ENCODE measurements at regions not wholly inside any gene's neighbourhood (a gene's known extent, or its start where the extent isn't known, plus 50 kb on each side); places are given as distances from the start of the nearest gene placed in this dataset.

DNA sequence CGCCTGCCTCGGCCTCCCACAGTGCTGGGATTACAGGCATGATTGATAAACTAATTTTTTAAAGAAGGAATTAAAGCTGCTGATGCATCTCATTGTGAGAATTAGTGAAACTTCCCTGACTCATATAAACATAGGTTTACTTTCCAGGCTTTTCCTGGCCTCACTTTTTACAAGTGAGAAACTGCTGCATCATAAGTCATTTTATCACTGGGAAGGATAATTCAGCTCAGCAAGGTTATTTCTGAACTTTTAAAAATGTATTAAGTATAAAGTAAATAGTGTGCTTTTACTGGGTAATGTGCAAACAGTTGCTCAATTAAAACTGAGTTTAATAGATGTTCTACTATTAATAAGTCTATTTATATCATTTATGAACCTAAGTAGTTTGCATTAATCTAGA is 1130.3 kb upstream of the CDH2 start:
- no peak overlapping the region for H3K27ac ChIP-seq
- DNase-seq (no peak), ATAC-seq (no peak)
- no peaks in the 10 kb centered on the region for H3K4me1 ChIP-seq
- no peaks in the 10 kb centered on the region for H3K27me3 ChIP-seq (ENCODE audit: low read depth)
- H3K9me3 ChIP-seq, result no peaks in the 10 kb centered on the region
- TF ChIP-seq, protein P1, sequence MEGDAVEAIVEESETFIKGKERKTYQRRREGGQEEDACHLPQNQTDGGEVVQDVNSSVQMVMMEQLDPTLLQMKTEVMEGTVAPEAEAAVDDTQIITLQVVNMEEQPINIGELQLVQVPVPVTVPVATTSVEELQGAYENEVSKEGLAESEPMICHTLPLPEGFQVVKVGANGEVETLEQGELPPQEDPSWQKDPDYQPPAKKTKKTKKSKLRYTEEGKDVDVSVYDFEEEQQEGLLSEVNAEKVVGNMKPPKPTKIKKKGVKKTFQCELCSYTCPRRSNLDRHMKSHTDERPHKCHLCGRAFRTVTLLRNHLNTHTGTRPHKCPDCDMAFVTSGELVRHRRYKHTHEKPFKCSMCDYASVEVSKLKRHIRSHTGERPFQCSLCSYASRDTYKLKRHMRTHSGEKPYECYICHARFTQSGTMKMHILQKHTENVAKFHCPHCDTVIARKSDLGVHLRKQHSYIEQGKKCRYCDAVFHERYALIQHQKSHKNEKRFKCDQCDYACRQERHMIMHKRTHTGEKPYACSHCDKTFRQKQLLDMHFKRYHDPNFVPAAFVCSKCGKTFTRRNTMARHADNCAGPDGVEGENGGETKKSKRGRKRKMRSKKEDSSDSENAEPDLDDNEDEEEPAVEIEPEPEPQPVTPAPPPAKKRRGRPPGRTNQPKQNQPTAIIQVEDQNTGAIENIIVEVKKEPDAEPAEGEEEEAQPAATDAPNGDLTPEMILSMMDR (IDR thresholded peaks at IDR 0.05), result no peak
- H3K4me3 ChIP-seq, result no peak overlapping the region
- H3K36me3 ChIP-seq, result no peaks in the 10 kb centered on the region
- intact Hi-C loops (cut with DNase I), result no loop called here

DNA sequence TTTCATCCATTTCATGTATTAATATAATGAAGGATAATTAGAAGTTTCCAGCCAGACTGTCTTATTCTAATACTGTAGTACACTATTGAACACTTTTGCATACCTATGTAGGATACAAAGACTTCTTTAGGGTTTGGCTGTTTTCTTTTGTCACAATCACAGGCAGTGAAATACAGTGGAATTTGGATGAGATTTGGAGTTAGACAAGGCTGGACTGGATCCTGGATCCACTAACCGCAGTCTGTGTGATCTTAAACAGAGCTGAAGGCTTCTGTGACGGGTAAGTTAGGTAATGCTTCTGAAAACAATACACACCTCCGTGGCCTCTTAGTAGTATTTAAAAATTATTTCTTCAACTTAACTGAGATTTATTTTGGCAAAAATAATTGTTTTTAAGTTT is 1128.6 kb upstream of the CDH2 start:
- DNase-seq (no peak), ATAC-seq (no peak)
- no peak overlapping the region for H3K27ac ChIP-seq
- no peaks in the 10 kb centered on the region for H3K27me3 ChIP-seq (ENCODE audit: low read depth)
- no peaks in the 10 kb centered on the region for H3K4me1 ChIP-seq
- intact Hi-C loops (cut with DNase I), result no loop called here
- no peaks in the 10 kb centered on the region for H3K9me3 ChIP-seq
- no peak overlapping the region for H3K4me3 ChIP-seq
- no peaks in the 10 kb centered on the region for H3K36me3 ChIP-seq
- TF ChIP-seq, protein P1 (IDR thresholded peaks at IDR 0.05), result no peak

DNA sequence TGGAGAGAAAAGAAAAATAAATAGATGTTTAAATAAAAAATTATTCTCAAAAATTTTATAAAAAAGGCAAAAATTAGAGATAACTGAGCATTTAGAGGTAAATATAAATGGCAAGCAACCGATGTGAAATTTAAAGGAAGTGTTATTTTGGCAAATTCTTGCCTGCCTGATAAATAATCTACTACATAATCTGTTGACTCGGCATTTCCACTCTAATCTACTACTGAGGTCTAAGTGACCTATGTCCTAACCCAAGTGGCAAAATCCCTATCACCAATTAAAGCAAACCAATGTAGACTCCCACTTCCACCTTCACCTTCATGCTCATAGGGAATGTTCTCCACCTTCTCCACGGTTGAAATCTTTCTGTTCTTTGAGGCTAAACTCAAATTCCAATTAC is 1124.1 kb upstream of the CDH2 start:
- H3K36me3 ChIP-seq, result no peaks in the 10 kb centered on the region
- no peaks in the 10 kb centered on the region for H3K27me3 ChIP-seq (ENCODE audit: low read depth)
- H3K4me1 ChIP-seq, result no peaks in the 10 kb centered on the region
- TF ChIP-seq, protein P1 (IDR thresholded peaks at IDR 0.05), result no peak
- intact Hi-C loops (cut with DNase I), result no loop called here
- H3K4me3 ChIP-seq, result no peak overlapping the region
- no peak overlapping the region for H3K27ac ChIP-seq
- no peaks in the 10 kb centered on the region for H3K9me3 ChIP-seq
- no peak for DNase-seq
- ATAC-seq, result no peak

DNA sequence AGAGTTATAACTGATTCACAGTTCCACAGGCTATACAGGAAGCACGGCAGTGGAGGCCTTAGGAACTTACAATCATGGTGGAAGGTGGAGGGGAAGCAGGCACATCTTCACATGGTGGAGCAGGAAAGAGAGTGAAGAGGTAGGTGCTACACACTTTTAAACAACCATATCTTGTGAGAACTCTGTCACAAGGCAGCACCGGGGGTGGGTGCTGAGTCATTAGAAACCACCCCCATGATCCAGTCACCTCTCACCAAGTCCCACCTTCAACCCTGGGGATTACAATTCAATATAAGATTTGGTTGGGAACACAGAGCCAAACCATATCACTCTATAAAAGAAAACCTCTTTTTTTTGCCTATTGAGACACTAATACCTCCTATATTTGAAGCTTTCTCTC is 1108.5 kb upstream of the CDH2 start:
- Histone ChIP-seq H3K4me1 (no peaks in the 10 kb centered on the region), H3K36me3 (no peaks in the 10 kb centered on the region), H3K27ac (no peak overlapping the region), H3K9me3 (no peaks in the 10 kb centered on the region), H3K27me3 (ENCODE audit: low read depth) (no peaks in the 10 kb centered on the region), H3K4me3 (no peak overlapping the region)
- intact Hi-C loops (cut with DNase I), result no loop called here
- TF ChIP-seq, protein P1 (IDR thresholded peaks at IDR 0.05), result no peak
- DNase-seq (no peak), ATAC-seq (no peak)

DNA sequence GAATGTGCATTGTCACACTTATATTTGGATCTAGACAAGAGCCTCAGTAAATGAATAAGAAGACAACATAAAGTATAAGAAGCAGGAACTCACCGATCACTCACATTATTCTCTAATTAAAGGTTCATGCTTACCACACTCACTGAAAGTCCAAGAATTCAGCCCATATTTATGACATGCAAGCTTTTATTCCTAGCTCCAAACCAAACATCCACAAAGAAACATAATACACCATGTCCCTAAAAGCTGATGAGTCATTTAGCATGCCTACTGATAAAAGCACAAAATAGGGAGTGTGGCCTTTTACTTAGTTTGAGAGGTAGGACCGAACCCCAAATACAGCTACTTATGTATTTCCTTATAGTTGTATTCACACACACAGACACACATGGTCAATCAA is 1094.6 kb upstream of the CDH2 start:
- Histone ChIP-seq H3K27ac (no peak overlapping the region), H3K4me1 (no peaks in the 10 kb centered on the region), H3K36me3 (no peaks in the 10 kb centered on the region), H3K9me3 (no peaks in the 10 kb centered on the region), H3K27me3 (ENCODE audit: low read depth) (no peaks in the 10 kb centered on the region), H3K4me3 (no peak overlapping the region)
- intact Hi-C loops (cut with DNase I), result no loop called here
- TF ChIP-seq, protein P1 (IDR thresholded peaks at IDR 0.05), result no peak
- DNase-seq, result no peak
- no peak for ATAC-seq

DNA sequence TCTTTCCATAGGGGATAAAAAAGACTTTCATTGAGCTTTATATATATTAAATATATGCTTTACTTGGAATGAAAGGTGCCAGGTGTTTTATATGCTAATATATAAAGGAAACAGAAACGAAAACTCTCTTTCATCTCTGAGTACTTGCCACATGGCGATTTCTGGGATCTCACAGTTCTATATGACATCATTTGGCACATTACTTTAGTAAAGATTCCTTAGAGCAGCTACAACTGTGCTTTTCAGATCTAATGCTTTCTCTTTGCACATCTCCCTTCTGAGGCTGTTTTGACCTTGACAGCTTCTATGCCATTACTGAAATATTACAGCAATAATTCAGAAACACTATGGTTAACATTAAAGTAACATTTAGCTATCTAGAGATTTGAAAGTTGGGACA is 1082.9 kb upstream of the CDH2 start:
- no peaks in the 10 kb centered on the region for H3K27me3 ChIP-seq (ENCODE audit: low read depth)
- TF ChIP-seq, protein P1 (IDR thresholded peaks at IDR 0.05), result no peak
- no peak for DNase-seq
- intact Hi-C loops (cut with DNase I), result no loop called here
- H3K4me3 ChIP-seq, result no peak overlapping the region
- no peak overlapping the region for H3K27ac ChIP-seq
- no peaks in the 10 kb centered on the region for H3K4me1 ChIP-seq
- ATAC-seq, result no peak
- peaks cover 6% of the 10 kb centered on the region for H3K9me3 ChIP-seq
- no peaks in the 10 kb centered on the region for H3K36me3 ChIP-seq

Data from lower lobe of right lung (tissue), 2 donors.